Lower lobe of right lung (tissue), 2 donors: ENCODE measurements at regions not wholly inside any gene's neighbourhood (a gene's known extent, or its start where the extent isn't known, plus 50 kb on each side); places are given as distances from the start of the nearest gene placed in this dataset.
"Not testable (repeated sequence)": the region's sequence is repeated elsewhere in the genome, so short reads cannot be mapped to it uniquely, and the experiment has no call there.

Source experiments
- ATAC-seq, 2 donors: fragments of 200-7000 bp; cut with Tn5 transposase; one replicate each; pipeline ENCODE4 v1.9.1; 2020 to 2022; ENCODE audit warnings: mild to moderate bottlenecking in 2 of 2, moderate library complexity in 2 of 2
- DNase-seq: peaks from one replicate; pipeline ENCODE4 v3.0.0-alpha.2; 2020
- H3K27ac ChIP-seq: fragments of 200-600 bp; one replicate; pipeline ENCODE4 v1.8.0; 2022
- H3K27me3 ChIP-seq: fragments of 200-600 bp; one replicate; pipeline ENCODE4 v1.8.0; 2022; ENCODE audit warnings: low read depth
- H3K36me3 ChIP-seq: fragments of 200-600 bp; one replicate; pipeline ENCODE4 v1.8.0; 2022; ENCODE audit warnings: mild to moderate bottlenecking
- H3K4me1 ChIP-seq: fragments of 200-600 bp; one replicate; pipeline ENCODE4 v1.8.0; 2022
- H3K4me3 ChIP-seq: fragments of 200-600 bp; one replicate; pipeline ENCODE4 v1.8.0; 2022; ENCODE audit warnings: mild to moderate bottlenecking
- H3K9me3 ChIP-seq: fragments of 200-600 bp; one replicate; pipeline ENCODE4 v1.8.0; 2022
- intact Hi-C: fragments of 100-400 bp; cut with DNase I; formaldehyde crosslinking; loops from one replicate; pipeline ENCODE4 v1.11.0; 2022
- TF ChIP-seq, protein P1 (sequence below): fragments of 200-600 bp; IDR thresholded peaks from one replicate; pipeline ENCODE4 v1.8.0; 2022; ENCODE audit warnings: antibody characterized with exemption, mild to moderate bottlenecking
- donor health status: DM: no; HTN: yes; CAD: no; lungs with severe emphysema.

DNA sequence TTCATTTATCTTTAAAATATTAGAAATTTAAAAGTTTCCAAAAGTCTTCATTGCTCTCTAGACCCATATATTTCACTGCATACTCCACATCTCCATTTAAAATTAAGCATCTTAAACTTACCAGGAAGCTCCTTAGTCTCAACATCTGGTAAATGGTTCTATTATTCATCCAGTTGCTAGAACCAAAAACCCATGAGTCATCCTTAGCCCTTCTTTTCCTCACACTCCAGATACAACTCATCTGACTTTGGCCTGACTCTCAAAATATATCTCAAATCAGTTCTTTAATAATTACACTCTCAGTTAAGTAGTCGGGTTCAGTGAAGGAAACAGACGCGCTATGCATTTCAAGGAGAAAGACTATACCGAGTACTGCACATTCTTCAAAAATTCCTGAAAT, 110.2 kb upstream of the COX7C start:
- no peak for DNase-seq
- H3K36me3 ChIP-seq, result no peaks in the 10 kb centered on the region
- no peaks in the 10 kb centered on the region for H3K27me3 ChIP-seq
- no peak overlapping the region for H3K27ac ChIP-seq
- no peak overlapping the region for H3K4me3 ChIP-seq
- intact Hi-C loops, result no loop called here
- no peak for ATAC-seq
- H3K9me3 ChIP-seq, result no peaks in the 10 kb centered on the region
- H3K4me1 ChIP-seq, result no peaks in the 10 kb centered on the region
- TF ChIP-seq, protein P1, sequence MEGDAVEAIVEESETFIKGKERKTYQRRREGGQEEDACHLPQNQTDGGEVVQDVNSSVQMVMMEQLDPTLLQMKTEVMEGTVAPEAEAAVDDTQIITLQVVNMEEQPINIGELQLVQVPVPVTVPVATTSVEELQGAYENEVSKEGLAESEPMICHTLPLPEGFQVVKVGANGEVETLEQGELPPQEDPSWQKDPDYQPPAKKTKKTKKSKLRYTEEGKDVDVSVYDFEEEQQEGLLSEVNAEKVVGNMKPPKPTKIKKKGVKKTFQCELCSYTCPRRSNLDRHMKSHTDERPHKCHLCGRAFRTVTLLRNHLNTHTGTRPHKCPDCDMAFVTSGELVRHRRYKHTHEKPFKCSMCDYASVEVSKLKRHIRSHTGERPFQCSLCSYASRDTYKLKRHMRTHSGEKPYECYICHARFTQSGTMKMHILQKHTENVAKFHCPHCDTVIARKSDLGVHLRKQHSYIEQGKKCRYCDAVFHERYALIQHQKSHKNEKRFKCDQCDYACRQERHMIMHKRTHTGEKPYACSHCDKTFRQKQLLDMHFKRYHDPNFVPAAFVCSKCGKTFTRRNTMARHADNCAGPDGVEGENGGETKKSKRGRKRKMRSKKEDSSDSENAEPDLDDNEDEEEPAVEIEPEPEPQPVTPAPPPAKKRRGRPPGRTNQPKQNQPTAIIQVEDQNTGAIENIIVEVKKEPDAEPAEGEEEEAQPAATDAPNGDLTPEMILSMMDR, result no peak

DNA sequence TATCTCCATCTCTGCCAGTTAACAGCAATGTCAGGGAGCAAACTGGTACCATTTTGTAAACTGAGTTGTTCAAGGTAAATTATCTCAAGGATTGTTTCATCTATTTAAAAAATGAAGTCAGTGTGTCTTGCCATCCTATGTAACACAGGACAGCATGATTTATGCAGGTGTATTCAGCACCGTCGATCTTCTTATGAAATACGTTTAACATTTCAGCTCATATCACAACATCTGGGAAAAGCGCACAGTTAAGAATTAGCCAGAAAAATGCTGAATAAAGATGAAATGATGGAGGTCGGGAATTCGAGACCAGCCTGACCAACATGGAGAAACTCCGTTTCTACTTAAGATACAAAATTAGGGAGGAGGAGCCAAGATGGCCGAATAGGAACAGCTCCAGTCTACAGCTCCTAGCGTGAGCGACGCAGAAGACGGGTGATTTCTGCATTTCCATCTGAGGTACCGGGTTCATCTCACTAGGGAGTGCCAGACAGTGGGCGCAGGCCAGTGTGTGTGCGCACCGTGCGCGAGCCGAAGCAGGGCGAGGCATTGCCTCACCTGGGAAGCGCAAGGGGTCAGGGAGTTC, 107.3 kb upstream of the COX7C start:
- H3K27me3 ChIP-seq, H3K4me3 ChIP-seq, ATAC-seq: not testable (repeated sequence)

DNA sequence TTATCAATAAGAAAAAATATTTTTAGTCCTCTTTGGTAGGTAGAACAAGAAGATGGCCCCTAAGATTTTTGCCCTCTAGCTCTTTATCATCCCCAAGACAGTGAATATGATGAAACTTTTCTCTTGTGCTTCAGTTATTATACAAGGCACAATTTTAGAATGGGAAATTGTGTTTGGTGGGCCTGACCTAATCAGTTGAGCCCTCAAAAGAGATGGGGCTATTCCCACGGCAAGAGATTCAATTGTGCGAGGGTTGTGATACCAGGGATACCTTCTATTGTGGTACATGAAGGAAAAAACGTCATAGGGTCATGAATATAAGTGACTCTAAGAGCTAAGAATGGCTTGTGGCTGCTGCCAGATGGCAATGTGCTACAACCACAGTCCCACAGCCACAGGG, 94.0 kb upstream of the COX7C start:
- Histone ChIP-seq H3K4me1 (no peaks in the 10 kb centered on the region), H3K36me3 (no peaks in the 10 kb centered on the region), H3K4me3 (no peak overlapping the region), H3K27ac (no peak overlapping the region), H3K9me3 (no peaks in the 10 kb centered on the region), H3K27me3 (no peaks in the 10 kb centered on the region)
- DNase-seq, result no peak
- no peak for ATAC-seq
- TF ChIP-seq, protein P1, result no peak
- intact Hi-C loops, result no loop called here

More for the DNA sequence above, 107.3 kb upstream of the COX7C start:
- H3K4me1 ChIP-seq, intact Hi-C loops, H3K9me3 ChIP-seq, DNase-seq, H3K27ac ChIP-seq, H3K36me3 ChIP-seq: not testable (repeated sequence)

DNA sequence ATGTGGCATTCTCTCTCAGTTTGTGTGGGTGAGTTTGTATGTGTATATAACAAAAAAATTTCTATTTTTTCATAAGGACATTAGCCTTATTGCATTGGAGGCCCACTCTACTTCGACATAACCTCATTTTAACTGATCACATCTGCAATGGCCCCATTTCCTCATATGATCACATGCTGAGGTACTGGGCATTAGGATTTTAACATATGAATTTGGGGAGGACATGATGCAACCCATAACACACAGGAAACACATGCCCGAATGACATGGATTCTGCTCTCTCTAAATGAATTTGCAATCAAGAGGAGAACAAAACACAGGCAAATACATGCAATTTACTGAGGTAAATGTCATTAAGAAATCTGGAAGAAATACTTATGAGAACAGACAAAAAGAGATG, 92.1 kb upstream of the COX7C start:
- Histone ChIP-seq H3K9me3 (no peaks in the 10 kb centered on the region), H3K36me3 (no peaks in the 10 kb centered on the region), H3K27ac (no peak overlapping the region), H3K4me1 (no peaks in the 10 kb centered on the region), H3K27me3 (no peaks in the 10 kb centered on the region), H3K4me3 (no peak overlapping the region)
- intact Hi-C loops, result no loop called here
- ATAC-seq (no peak), DNase-seq (no peak)
- TF ChIP-seq, protein P1, result no peak

DNA sequence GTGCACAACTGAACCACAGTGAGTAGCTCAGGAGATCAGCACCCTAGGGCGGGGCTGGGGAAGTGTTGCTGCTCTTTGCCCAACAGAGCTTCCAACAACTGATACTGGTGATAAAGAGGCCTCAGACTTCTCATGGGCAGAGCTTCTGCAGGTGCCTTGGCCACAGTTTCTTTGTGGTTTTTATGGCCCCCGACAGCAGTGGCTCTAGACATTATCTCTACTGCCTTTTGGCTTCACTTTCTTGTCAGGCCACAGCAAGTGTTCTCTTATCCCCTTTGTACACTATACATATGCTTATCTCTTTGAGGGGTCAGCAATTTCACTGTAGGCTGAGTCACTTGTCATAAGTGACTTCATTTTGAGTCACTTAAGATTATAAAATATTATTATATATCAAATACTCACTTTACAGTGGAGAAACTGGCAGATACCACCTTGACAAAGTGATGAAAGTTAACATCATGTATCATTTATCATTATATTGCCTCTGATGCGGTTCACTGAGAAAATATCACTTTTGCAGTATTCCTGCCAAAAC, 90.9 kb upstream of the COX7C start:
- DNase-seq (no peak), ATAC-seq (no peak)
- TF ChIP-seq, protein P1, result no peak
- Histone ChIP-seq H3K4me3 (no peak overlapping the region), H3K27me3 (no peaks in the 10 kb centered on the region), H3K27ac (no peak overlapping the region), H3K4me1 (no peaks in the 10 kb centered on the region), H3K36me3 (no peaks in the 10 kb centered on the region), H3K9me3 (no peaks in the 10 kb centered on the region)
- intact Hi-C loops, result no loop called here

DNA sequence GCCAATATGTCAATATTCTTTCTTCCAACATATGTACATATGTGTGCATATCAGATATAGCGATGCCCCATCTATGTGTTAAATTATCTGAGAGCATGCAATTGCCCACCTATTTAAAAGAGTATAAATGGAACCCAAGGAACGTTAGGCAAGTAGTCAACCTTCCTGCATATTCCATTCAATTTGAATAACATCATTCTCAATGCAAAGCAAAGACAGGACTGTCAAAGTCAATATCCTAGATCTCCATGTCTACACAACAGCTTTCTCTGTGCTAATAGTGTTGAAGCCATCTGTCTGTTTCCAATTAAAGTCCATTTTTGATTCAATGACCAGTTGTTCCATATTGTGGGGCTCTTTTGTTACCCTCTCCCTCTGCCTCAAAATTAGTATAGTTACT, 85.3 kb upstream of the COX7C start:
- H3K4me3 ChIP-seq, result no peak overlapping the region
- intact Hi-C loops, result no loop called here
- DNase-seq (no peak), ATAC-seq (no peak)
- H3K27ac ChIP-seq, result no peak overlapping the region
- no peaks in the 10 kb centered on the region for H3K4me1 ChIP-seq
- H3K27me3 ChIP-seq, result no peaks in the 10 kb centered on the region
- TF ChIP-seq, protein P1, result no peak
- H3K36me3 ChIP-seq, result no peaks in the 10 kb centered on the region
- H3K9me3 ChIP-seq, result no peaks in the 10 kb centered on the region
